ENCODE measurements at regions not wholly inside any gene's neighbourhood (a gene's known extent, or its start where the extent isn't known, plus 50 kb on each side); places are given as distances from the start of the nearest gene placed in this dataset.

GRCh38 chr11:103683576-103683975 is 352.9 kb upstream of the DDI1 start:
- TF ChIP-seq, protein P1, sequence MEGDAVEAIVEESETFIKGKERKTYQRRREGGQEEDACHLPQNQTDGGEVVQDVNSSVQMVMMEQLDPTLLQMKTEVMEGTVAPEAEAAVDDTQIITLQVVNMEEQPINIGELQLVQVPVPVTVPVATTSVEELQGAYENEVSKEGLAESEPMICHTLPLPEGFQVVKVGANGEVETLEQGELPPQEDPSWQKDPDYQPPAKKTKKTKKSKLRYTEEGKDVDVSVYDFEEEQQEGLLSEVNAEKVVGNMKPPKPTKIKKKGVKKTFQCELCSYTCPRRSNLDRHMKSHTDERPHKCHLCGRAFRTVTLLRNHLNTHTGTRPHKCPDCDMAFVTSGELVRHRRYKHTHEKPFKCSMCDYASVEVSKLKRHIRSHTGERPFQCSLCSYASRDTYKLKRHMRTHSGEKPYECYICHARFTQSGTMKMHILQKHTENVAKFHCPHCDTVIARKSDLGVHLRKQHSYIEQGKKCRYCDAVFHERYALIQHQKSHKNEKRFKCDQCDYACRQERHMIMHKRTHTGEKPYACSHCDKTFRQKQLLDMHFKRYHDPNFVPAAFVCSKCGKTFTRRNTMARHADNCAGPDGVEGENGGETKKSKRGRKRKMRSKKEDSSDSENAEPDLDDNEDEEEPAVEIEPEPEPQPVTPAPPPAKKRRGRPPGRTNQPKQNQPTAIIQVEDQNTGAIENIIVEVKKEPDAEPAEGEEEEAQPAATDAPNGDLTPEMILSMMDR (conservative IDR thresholded peaks at IDR 0.05; ENCODE audit: low read depth, low read length) = no peak
- TF ChIP-seq EZH2 (IDR thresholded peaks at IDR 0.05; ENCODE audit: low read length, unreplicated experiment) (no peak), EZH2phosphoT487 (IDR thresholded peaks at IDR 0.05; ENCODE audit: borderline replicate concordance, low read length) (no peak)
